BJ (cell line): ENCODE measurements at regions not wholly inside any gene's neighbourhood (a gene's known extent, or its start where the extent isn't known, plus 50 kb on each side); places are given as distances from the start of the nearest gene placed in this dataset.

Experiments used
- CTCF ChIA-PET: fragments of 350-600 bp; formaldehyde crosslinking; extraction: SDS; loops from one replicate; lab custom pipeline; 2021; ENCODE audit warnings: antibody characterized with exemption, inconsistent platforms; lab: Yijun Ruan, JAX
- POLR2A ChIA-PET: fragments of 300-600 bp; sonication (Branson Sonifier 250); formaldehyde crosslinking; extraction: SDS; loops from one replicate; lab custom pipeline; 2021; ENCODE audit warnings: antibody characterized with exemption; lab: Charles Lee
- DNase-seq: peaks from one replicate; pipeline ENCODE4 v3.0.0-alpha.2; 2011; ENCODE audit warnings: low read depth
- H3K27me3 ChIP-seq: 2 replicates; pipeline ENCODE4 v1.6.0; 2011; ENCODE audit warnings: low read length; ENCODE audit not compliant: control insufficient read depth, insufficient read depth
- H3K36me3 ChIP-seq: 2 replicates; pipeline ENCODE4 v1.5.1; 2011; ENCODE audit warnings: low read length; ENCODE audit not compliant: control insufficient read depth, insufficient read depth
- H3K4me3 ChIP-seq: 2 replicates; pipeline ENCODE4 v1.5.1; 2011; ENCODE audit warnings: low read depth, mild to moderate bottlenecking, control low read depth, low read length
- TF ChIP-seq, protein P1 (sequence below): IDR thresholded peaks from 2 replicates; pipeline ENCODE4 v1.5.1; 2011; ENCODE audit warnings: low read depth, mild to moderate bottlenecking, control low read depth, inconsistent platforms, low read length, moderate library complexity; ENCODE audit not compliant: insufficient read depth

DNA sequence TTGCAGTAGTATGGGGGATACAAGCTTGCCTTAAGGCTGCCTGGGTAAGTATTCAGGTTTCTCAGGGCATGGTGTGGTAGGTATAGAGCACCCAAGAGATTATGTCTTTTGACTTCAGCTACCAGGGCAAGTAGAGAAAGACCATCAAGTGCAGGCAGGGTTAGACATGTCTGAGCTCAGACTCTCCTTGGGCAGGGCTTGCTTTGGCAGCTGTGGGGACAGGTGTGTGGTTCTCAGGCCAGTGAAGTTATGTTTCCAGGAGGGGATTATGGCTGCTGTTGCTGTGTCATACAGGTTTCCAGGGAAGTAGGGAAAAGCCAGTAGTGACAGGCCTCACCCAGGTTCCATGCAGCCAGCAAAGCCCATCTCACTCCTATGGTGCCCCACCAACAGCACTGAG, 1040.4 kb downstream of the FLRT2 start:
- H3K4me3 ChIP-seq, result no peak overlapping the region
- DNase-seq, result no peak
- TF ChIP-seq, protein P1, sequence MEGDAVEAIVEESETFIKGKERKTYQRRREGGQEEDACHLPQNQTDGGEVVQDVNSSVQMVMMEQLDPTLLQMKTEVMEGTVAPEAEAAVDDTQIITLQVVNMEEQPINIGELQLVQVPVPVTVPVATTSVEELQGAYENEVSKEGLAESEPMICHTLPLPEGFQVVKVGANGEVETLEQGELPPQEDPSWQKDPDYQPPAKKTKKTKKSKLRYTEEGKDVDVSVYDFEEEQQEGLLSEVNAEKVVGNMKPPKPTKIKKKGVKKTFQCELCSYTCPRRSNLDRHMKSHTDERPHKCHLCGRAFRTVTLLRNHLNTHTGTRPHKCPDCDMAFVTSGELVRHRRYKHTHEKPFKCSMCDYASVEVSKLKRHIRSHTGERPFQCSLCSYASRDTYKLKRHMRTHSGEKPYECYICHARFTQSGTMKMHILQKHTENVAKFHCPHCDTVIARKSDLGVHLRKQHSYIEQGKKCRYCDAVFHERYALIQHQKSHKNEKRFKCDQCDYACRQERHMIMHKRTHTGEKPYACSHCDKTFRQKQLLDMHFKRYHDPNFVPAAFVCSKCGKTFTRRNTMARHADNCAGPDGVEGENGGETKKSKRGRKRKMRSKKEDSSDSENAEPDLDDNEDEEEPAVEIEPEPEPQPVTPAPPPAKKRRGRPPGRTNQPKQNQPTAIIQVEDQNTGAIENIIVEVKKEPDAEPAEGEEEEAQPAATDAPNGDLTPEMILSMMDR, result no peak
- no peaks in the 10 kb centered on the region for H3K36me3 ChIP-seq
- POLR2A ChIA-PET, result no interaction called here
- H3K27me3 ChIP-seq, result no peaks in the 10 kb centered on the region
- CTCF ChIA-PET, result no interaction called here

DNA sequence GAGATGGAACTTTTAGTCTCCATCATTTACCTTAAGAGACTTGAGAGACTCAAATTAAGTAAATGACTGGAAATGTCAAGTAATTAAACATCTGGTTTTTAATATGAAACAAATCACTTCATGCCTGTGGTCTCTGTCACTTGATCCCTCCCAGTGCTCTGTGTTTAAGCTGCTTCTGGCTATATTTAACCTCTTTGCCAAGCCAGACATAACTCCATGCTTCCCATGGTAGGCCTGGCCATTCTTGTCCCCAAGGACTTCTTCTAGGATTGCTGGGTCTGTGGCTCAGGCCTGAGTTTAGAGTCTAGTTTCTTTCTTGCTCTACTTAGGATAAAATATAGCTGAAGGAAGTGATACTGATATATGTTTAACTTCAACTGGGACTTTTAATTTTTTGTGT, 1013.6 kb downstream of the FLRT2 start:
- ChIA-PET POLR2A (no interaction called here), CTCF (interaction anchor here (1.1 kb wide), 1 partner anchor 14 kb away, joined by 3 read pairs; no protein-coding TSS in a partner anchor)
- Histone ChIP-seq H3K27me3 (no peaks in the 10 kb centered on the region), H3K4me3 (no peak overlapping the region), H3K36me3 (no peaks in the 10 kb centered on the region)
- TF ChIP-seq, protein P1, result no peak
- DNase-seq, result no peak

DNA sequence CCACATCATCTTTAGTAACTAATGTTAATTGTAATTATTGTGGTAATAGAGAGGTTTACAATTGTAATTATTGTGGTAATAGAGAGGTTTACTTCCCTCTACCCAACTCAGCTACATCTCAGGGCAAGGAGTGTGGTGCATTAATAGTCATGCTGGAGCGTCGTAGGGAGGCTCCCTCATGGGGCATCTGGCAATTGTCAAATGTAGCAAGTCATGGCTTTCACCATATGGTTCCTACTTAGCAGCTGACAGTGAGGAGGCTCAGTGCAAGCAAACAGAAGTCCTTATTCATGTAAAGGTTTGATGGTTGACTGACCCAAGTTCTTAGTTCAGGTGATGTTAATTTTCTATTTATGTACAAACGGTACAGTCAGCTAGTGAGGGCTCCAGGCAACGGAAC, 1012.0 kb downstream of the FLRT2 start:
- no peak for DNase-seq
- ChIA-PET POLR2A (no interaction called here), CTCF (no interaction called here)
- TF ChIP-seq, protein P1, result no peak
- no peaks in the 10 kb centered on the region for H3K27me3 ChIP-seq
- no peaks in the 10 kb centered on the region for H3K36me3 ChIP-seq
- H3K4me3 ChIP-seq, result no peak overlapping the region

DNA sequence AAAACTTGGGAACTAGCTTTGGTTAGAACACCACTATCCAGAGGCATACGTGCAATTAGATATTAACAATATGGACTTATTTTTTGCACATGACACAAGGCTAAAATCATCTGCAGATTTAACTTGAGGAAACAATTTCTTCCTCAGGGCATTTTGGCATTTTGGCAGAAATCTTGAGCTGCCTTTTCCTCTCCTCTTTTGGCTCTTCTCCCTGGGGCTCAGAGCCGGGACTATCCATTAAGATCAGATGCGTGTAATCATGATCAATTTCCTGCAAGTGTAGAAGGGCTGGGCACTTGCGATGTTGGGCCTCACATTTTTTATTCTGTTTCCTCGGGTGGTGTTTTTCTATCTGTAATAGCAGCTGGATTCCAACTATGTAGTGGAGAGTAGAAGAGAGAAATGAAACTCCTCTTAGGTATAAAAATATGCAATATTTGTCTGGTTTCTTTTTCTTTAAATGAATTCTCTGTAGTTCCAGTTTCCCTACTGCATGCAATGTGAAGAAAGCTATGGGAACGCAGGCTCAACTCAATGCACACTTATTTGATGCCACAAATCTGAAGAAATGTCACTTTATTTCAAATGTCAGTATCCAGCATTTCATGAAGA, 1010.8 kb downstream of the FLRT2 start:
- no peak overlapping the region for H3K4me3 ChIP-seq
- peak; percentile 19 for DNase-seq
- no peaks in the 10 kb centered on the region for H3K36me3 ChIP-seq
- H3K27me3 ChIP-seq, result no peaks in the 10 kb centered on the region
- ChIA-PET CTCF (interaction anchor here (1.2 kb wide), 1 partner anchor 10 kb away, joined by 3 read pairs; no protein-coding TSS in a partner anchor), POLR2A (no interaction called here)
- TF ChIP-seq, protein P1, result no peak

DNA sequence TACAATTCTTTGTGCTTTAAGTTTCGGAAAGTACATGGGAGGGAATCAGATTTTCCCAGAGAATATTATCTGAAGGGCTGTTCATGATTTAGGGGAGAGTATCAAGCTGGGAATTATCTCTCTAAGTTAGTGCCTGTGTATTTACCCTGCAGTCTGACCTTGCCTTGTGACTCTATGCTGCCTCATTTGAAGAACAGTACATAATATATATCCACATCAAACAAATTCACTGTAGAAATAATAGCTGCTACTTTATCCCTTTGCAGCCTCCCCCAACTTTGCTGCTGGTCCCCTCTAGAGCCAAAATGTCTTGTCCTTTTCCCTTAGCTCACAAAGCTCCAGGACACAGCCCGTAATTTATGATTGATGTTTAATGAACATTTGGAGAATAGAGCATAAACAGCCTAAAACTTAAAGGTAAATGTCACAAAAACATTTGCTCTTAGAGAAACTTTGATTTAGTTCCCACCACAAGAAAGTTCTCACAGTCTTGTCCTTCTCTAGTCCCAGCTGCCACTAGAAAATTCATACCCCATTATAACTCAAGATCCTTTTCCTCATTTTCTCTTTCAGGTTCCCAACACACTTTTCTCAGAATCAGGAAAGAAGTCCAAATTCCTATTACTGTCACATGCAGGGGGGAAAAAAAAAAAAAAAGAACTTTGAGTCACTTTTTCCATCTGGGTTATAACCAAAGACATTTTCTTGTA, 1009.6 kb downstream of the FLRT2 start:
- ChIA-PET CTCF (no interaction called here), POLR2A (no interaction called here)
- DNase-seq, result no peak
- no peaks in the 10 kb centered on the region for H3K36me3 ChIP-seq
- no peak overlapping the region for H3K4me3 ChIP-seq
- H3K27me3 ChIP-seq, result no peaks in the 10 kb centered on the region
- TF ChIP-seq, protein P1, result no peak
